ENCODE measurements at regions not wholly inside any gene's neighbourhood (a gene's known extent, or its start where the extent isn't known, plus 50 kb on each side); places are given as distances from the start of the nearest gene placed in this dataset.

DNA sequence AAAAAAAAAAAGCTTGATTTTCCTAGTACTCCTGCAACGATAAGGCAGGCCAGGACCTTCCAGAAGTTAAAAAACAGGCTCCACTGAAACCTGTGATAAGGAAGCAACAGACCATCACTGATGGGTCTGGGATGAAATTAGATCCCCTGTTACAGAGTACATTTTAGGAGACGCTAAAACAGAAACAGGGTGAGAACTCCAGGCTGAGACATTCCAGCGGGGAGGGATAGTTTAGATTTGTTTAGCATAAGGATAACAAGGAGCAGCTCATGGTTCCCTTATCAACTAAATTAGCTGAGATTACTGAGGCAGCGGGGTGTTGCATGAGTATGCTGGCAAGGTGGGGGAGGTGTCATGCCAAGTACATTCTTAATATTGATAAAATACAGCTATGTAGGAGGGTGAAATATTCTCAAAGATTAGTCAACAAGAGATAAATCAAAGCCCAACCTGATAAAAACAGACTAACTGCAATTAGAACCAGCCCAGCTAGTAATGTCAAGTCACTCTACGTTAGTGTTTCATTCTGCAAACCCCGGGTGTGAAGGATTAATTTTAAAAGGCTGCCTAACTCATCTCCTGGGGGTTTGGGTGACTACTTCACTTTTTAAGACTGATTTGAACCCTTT, 75.0 kb upstream of the BZW1 start:
- no peak for DNase-seq (ENCODE audit: low read depth)
- H3K4me3 ChIP-seq (ENCODE audit: control insufficient read depth, low read depth, low read length) = no peak overlapping the region
- no peak for TF ChIP-seq CTCF (IDR thresholded peaks at IDR 0.05; ENCODE audit: control insufficient read depth, insufficient read depth, low read depth, low read length, missing control alignments)

- no peak for DNase-seq (ENCODE audit: low read depth)
- no peak for TF ChIP-seq CTCF (IDR thresholded peaks at IDR 0.05; ENCODE audit: control insufficient read depth, insufficient read depth, low read depth, low read length, missing control alignments)
Observed at GRCh38 chr2:200737585-200737984, 74.1 kb upstream of the BZW1 start.

GRCh38 chr2:200738590-200738989, 73.1 kb upstream of the BZW1 start:
- no peak for TF ChIP-seq CTCF (IDR thresholded peaks at IDR 0.05; ENCODE audit: control insufficient read depth, insufficient read depth, low read depth, low read length, missing control alignments)
- H3K4me3 ChIP-seq (ENCODE audit: control insufficient read depth, low read depth, low read length) = no peak overlapping the region
- no peak for DNase-seq (ENCODE audit: low read depth)

More at GRCh38 chr2:200737585-200737984, 74.1 kb upstream of the BZW1 start:
- no peak overlapping the region for H3K4me3 ChIP-seq (ENCODE audit: control insufficient read depth, low read depth, low read length)

- no peak for DNase-seq (ENCODE audit: low read depth)
- H3K4me3 ChIP-seq (ENCODE audit: control insufficient read depth, low read depth, low read length) = no peak overlapping the region
- TF ChIP-seq CTCF (IDR thresholded peaks at IDR 0.05; ENCODE audit: control insufficient read depth, insufficient read depth, low read depth, low read length, missing control alignments) = no peak
Observed at GRCh38 chr2:200740907-200741306, 70.8 kb upstream of the BZW1 start.

GRCh38 chr2:200741468-200742202, 70.1 kb upstream of the BZW1 start:
- TF ChIP-seq CTCF (IDR thresholded peaks at IDR 0.05; ENCODE audit: control insufficient read depth, insufficient read depth, low read depth, low read length, missing control alignments) = no peak
- no peak overlapping the region for H3K4me3 ChIP-seq (ENCODE audit: control insufficient read depth, low read depth, low read length)
- DNase-seq (ENCODE audit: low read depth) = no peak

DNA sequence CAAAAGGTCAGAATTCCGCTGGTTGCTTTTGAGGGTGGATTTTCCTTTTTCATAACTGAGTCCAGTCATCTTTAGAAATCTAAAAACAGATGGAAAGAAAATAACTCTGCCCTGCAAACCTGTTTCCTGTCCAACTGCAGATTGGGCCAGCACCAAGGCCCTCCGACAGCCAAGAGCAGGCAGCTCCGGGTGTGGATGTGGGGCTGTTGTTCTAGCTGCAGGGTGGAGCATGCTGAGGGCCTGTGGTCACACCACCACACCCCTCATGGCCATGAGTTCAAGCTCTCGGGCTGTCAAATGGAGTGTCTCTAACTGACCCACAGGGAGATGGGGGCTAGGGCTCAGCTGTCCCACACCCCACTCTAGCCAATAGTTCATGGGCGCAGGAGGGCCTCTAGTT, 69.3 kb upstream of the BZW1 start:
- no peak for TF ChIP-seq CTCF (IDR thresholded peaks at IDR 0.05; ENCODE audit: control insufficient read depth, insufficient read depth, low read depth, low read length, missing control alignments)
- H3K4me3 ChIP-seq (ENCODE audit: control insufficient read depth, low read depth, low read length) = no peak overlapping the region
- no peak for DNase-seq (ENCODE audit: low read depth)

All from AG09309 (cell line).